ENCODE measurements at regions not wholly inside any gene's neighbourhood (a gene's known extent, or its start where the extent isn't known, plus 50 kb on each side); places are given as distances from the start of the nearest gene placed in this dataset.

- BruUV-seq (replicated peaks): no TSS peak
- ChIA-PET POLR2A (no interaction called here), CTCF (ENCODE audit: unreplicated experiment) (no interaction called here)
Measured at GRCh38 chr20:43859994-43860393, 54.7 kb upstream of the TOX2 start.

DNA sequence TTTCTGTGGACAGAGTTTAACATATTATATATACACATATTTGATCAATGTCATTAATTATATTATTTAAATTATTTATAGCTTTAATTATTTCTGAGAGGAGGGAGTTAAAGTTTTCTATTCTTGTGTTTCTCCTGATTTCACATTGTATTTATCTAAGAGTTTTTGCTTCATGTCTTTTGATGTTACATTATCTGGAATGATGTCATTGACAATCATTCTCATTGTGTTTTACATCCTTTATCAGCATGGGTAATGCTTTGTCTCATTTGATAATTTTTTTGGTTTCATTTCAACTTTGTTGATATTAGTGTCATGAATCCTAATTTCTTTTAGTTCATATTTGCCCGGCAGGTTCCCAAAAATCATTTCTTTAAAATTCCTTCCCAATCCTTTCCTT, 56.7 kb upstream of the TOX2 start:
- BruUV-seq (replicated peaks): no TSS peak
- TF ChIP-seq, protein P1, sequence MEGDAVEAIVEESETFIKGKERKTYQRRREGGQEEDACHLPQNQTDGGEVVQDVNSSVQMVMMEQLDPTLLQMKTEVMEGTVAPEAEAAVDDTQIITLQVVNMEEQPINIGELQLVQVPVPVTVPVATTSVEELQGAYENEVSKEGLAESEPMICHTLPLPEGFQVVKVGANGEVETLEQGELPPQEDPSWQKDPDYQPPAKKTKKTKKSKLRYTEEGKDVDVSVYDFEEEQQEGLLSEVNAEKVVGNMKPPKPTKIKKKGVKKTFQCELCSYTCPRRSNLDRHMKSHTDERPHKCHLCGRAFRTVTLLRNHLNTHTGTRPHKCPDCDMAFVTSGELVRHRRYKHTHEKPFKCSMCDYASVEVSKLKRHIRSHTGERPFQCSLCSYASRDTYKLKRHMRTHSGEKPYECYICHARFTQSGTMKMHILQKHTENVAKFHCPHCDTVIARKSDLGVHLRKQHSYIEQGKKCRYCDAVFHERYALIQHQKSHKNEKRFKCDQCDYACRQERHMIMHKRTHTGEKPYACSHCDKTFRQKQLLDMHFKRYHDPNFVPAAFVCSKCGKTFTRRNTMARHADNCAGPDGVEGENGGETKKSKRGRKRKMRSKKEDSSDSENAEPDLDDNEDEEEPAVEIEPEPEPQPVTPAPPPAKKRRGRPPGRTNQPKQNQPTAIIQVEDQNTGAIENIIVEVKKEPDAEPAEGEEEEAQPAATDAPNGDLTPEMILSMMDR (conservative IDR thresholded peaks at IDR 0.05; ENCODE audit: low read length): no peak
- TF ChIP-seq EZH2phosphoT487 (IDR thresholded peaks at IDR 0.05; ENCODE audit: borderline replicate concordance, low read depth, low read length): no peak
- no peaks in the 10 kb centered on the region for H4K20me1 ChIP-seq (ENCODE audit: insufficient read depth, low read length)
- ChIA-PET CTCF (ENCODE audit: unreplicated experiment) (no interaction called here), POLR2A (no interaction called here)
- no peaks in the 10 kb centered on the region for H3K9me3 ChIP-seq (ENCODE audit: low read length)
- DNase-seq (ENCODE audit: low spot score): no peak
- intact Hi-C loops (cut with micrococcal nuclease; ENCODE audit: unreplicated experiment): no loop called here
- H3K27ac ChIP-seq (ENCODE audit: low read depth, low read length, poor library complexity, severe bottlenecking): no peak overlapping the region
- no peaks in the 10 kb centered on the region for H3K9me2 ChIP-seq (ENCODE audit: insufficient read depth, low read length)
- no peak overlapping the region for H3K4me2 ChIP-seq (ENCODE audit: low read length)
- H3K36me3 ChIP-seq (ENCODE audit: insufficient read depth, low read length): no peaks in the 10 kb centered on the region
- no peaks in the 10 kb centered on the region for H3K4me1 ChIP-seq (ENCODE audit: insufficient read depth, low read length, poor library complexity, severe bottlenecking)
- no peak overlapping the region for H2AFZ ChIP-seq (ENCODE audit: low read length)
- H3K79me2 ChIP-seq (ENCODE audit: insufficient read depth, low read depth, low read length): no peaks in the 10 kb centered on the region
- H3K4me3 ChIP-seq (ENCODE audit: low read depth, low read length, poor library complexity, severe bottlenecking): no peak overlapping the region

More at GRCh38 chr20:43859994-43860393, 54.7 kb upstream of the TOX2 start:
- TF ChIP-seq, protein P1 (conservative IDR thresholded peaks at IDR 0.05; ENCODE audit: low read length): no peak
- no peak for TF ChIP-seq EZH2phosphoT487 (IDR thresholded peaks at IDR 0.05; ENCODE audit: borderline replicate concordance, low read depth, low read length)
- H3K4me2 ChIP-seq (ENCODE audit: low read length): no peak overlapping the region
- DNase-seq (ENCODE audit: low spot score): no peak
- no peaks in the 10 kb centered on the region for H3K36me3 ChIP-seq (ENCODE audit: insufficient read depth, low read length)
- no peaks in the 10 kb centered on the region for H4K20me1 ChIP-seq (ENCODE audit: insufficient read depth, low read length)
- H3K9me2 ChIP-seq (ENCODE audit: insufficient read depth, low read length): no peaks in the 10 kb centered on the region
- intact Hi-C loops (cut with micrococcal nuclease; ENCODE audit: unreplicated experiment): no loop called here
- H3K4me3 ChIP-seq (ENCODE audit: low read depth, low read length, poor library complexity, severe bottlenecking): no peak overlapping the region
- H3K4me1 ChIP-seq (ENCODE audit: insufficient read depth, low read length, poor library complexity, severe bottlenecking): no peaks in the 10 kb centered on the region
- H2AFZ ChIP-seq (ENCODE audit: low read length): no peak overlapping the region
- no peaks in the 10 kb centered on the region for H3K9me3 ChIP-seq (ENCODE audit: low read length)
- H3K79me2 ChIP-seq (ENCODE audit: insufficient read depth, low read depth, low read length): no peaks in the 10 kb centered on the region
- no peak overlapping the region for H3K27ac ChIP-seq (ENCODE audit: low read depth, low read length, poor library complexity, severe bottlenecking)

DNA sequence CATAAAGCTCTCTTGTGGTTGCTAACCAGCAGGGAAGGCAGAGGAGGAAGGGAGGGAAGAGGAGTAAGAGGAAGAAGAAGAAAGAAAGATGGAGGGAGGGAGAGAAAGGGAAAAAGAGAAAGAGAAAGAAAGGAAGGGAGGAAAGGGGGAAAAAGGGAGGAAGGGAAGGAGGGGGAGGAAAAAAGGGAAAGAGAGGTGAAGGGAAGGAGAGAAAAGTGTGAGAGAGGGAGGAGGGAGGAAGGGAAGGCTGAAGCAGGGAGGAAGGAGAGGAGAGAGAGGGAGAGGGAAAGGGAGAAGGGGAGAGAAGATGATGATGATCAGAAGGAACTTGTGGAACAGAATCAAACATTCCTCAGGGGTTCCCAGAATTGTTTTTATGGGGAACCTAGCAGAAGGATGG, 57.5 kb upstream of the TOX2 start:
- TF ChIP-seq, protein P1 (conservative IDR thresholded peaks at IDR 0.05; ENCODE audit: low read length): no peak
- no peak for TF ChIP-seq EZH2phosphoT487 (IDR thresholded peaks at IDR 0.05; ENCODE audit: borderline replicate concordance, low read depth, low read length)
- no peak for DNase-seq (ENCODE audit: low spot score)
- BruUV-seq (replicated peaks): no TSS peak
- H3K36me3 ChIP-seq (ENCODE audit: insufficient read depth, low read length): no peaks in the 10 kb centered on the region
- no peak overlapping the region for H2AFZ ChIP-seq (ENCODE audit: low read length)
- H3K4me1 ChIP-seq (ENCODE audit: insufficient read depth, low read length, poor library complexity, severe bottlenecking): no peaks in the 10 kb centered on the region
- H3K4me2 ChIP-seq (ENCODE audit: low read length): no peak overlapping the region
- H3K9me2 ChIP-seq (ENCODE audit: insufficient read depth, low read length): no peaks in the 10 kb centered on the region
- H3K27ac ChIP-seq (ENCODE audit: low read depth, low read length, poor library complexity, severe bottlenecking): no peak overlapping the region
- ChIA-PET CTCF (ENCODE audit: unreplicated experiment) (no interaction called here), POLR2A (no interaction called here)
- H3K9me3 ChIP-seq (ENCODE audit: low read length): no peaks in the 10 kb centered on the region
- no peaks in the 10 kb centered on the region for H4K20me1 ChIP-seq (ENCODE audit: insufficient read depth, low read length)
- no peak overlapping the region for H3K4me3 ChIP-seq (ENCODE audit: low read depth, low read length, poor library complexity, severe bottlenecking)
- intact Hi-C loops (cut with micrococcal nuclease; ENCODE audit: unreplicated experiment): no loop called here
- no peaks in the 10 kb centered on the region for H3K79me2 ChIP-seq (ENCODE audit: insufficient read depth, low read depth, low read length)

Data from OCI-LY7 (cell line).